Fibroblast of upper back skin (primary cell): ENCODE measurements at regions not wholly inside any gene's neighbourhood (a gene's known extent, or its start where the extent isn't known, plus 50 kb on each side); places are given as distances from the start of the nearest gene placed in this dataset.

Experiments
- DNase-seq: peaks from one replicate; pipeline ENCODE4 v3.0.0-alpha.2; 2013

GRCh38 chr6:160899671-160900430 lies 91.7 kb upstream of the MAP3K4 start:
- no peak for DNase-seq

- DNase-seq, result no peak
Measured at GRCh38 chr6:160911949-160912348, 79.6 kb upstream of the MAP3K4 start.

- DNase-seq, result no peak
Measured at GRCh38 chr6:160912411-160912810, 79.2 kb upstream of the MAP3K4 start.

- no peak for DNase-seq
Measured at GRCh38 chr6:160917572-160917971, 74.0 kb upstream of the MAP3K4 start.

DNA sequence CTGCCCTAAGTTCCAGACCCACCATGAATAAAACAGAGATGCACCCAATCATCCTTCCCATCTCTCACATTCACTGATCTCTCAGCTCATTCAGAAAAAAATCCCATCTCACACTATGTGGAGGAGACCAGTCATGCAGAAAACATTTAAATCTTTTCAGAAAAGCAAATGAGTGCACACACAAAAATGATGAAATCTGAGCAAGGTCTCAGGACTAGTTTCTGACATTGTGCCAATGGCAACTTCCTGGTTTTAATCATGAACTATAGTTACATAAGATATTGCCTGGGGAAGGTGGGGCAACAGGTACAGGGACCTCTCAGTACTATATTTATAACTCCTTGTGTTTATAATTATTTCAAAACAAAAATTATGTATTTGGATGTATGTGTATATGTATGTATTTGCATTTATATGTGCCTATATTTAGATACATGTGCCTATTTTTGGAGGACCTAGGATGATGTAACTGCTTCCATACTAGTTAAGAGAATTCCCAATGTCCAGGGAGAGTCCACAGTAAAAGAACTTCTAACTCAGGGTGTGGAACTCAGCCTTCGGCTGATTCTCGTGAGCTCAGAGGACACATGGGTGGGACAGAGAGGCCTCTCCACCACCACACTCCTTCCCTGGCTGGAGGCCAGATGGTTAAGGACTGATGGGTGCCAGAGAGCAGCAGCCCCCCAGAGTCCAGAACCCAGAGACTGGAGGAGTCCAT lies 71.7 kb upstream of the MAP3K4 start:
- DNase-seq, result peak; percentile 95

- DNase-seq, result peak; percentile 8
Measured at GRCh38 chr6:160921095-160921494, 70.5 kb upstream of the MAP3K4 start.

DNA sequence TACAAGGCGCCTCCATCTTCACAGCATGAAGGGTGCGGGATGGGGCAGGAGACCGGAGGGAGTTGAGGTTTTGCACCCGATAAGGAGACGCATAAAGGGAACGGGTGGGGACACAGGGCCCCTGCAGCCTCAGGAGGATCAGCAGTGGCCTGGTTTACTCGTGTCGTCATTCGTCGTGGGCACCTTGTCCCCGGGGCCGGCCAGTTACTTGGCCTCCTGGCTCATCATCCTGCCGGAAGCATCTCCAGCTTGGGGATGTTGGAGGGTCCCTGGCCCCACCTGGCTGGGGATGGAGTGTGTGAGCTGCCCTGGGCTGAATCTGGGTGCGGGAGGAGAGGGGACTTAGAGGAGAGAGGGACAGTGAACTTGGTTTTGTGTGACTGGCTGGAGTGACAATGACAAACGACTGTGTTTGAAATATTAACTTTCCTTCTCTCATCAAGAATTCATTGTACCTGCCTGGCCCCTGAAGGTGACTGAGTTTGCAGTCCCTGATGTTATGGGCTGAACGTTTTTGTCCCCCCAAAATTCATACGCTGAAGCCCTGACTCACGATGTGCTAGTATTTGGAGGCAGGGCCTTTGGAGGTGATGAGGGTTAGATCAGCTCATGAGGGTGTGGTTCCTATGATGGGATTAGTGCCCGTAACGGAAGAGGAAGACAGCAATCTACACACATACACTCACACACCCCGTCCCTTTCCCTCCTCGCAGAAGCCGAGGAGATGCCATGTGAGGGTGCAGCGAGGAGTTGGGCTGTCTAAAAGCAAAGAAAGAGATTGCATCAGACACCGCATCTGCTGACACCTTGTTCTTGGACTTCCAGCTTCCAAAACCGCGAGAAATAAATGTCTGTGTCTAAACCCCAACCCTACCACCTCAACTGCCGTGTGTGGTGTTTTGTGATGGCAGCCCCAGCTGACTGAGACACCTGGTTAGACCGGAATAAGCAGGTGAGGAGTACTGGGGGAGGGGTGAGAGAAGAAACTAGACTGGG lies 65.0 kb upstream of the MAP3K4 start:
- no peak for DNase-seq

DNA sequence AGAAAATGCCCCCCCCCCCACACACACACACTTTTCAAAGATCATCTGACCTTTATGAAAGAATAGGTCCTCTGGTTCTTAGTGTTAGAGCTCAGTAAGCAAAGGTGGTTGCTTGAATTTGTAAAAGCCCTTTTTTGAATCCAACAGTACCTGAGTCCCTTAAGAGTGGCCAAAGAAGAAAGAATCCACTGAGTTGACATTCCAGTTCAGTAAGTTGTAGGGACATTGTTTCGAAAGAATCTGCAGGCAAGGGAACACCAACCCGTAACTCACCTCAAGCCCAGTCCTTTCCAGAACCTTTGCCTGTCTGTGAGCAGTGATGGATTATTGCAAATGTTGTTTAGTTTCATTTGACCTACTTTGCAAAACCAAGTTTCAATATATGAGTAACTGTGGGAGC lies 64.2 kb upstream of the MAP3K4 start:
- DNase-seq, result no peak

- no peak for DNase-seq
Measured at GRCh38 chr6:160929361-160929760, 62.2 kb upstream of the MAP3K4 start.

GRCh38 chr6:160929831-160930230 lies 61.7 kb upstream of the MAP3K4 start:
- no peak for DNase-seq

DNA sequence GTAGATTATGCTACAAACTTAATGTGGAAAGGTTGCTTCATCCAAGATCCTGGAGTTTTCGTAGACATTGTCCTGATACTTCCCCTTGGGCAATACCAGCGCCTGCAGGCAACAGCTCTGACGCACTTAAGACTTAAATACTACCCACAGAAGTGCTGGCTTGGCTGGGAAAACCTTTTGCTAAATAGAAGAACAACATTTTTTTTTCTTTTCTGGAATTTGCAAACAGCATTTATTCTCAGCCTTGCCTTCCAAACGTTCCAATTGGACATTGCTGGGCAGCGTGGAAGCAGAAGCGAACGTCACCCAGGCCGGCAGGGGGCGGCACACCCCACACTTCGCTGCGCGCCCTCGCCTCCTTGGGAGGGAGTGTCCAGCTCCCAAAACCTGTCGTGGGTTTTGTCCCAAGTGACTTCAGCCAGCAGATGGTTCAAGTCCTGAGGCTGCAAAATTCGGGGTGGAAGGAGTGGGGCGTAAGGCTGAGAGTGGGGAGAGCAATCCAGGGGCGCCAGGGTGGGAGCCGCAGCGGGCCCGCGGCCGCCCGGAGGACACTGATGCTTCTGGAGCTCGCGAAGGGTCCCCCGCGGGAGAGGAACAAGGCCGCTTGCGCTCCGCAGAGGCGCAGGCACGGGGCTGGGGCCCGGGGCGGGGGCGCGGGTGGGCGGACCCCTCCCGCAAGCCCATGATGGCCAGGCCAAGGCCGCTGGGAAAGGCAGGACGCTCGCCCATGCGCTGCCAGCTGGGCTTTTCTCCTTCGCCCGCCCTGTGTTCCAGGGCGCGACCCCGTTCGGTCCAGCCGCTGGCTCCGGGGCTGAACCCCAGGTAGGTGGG lies 60.8 kb upstream of the MAP3K4 start:
- peak; percentile 64 for DNase-seq

GRCh38 chr6:160931378-160932310 lies 59.9 kb upstream of the MAP3K4 start:
- no peak for DNase-seq

DNA sequence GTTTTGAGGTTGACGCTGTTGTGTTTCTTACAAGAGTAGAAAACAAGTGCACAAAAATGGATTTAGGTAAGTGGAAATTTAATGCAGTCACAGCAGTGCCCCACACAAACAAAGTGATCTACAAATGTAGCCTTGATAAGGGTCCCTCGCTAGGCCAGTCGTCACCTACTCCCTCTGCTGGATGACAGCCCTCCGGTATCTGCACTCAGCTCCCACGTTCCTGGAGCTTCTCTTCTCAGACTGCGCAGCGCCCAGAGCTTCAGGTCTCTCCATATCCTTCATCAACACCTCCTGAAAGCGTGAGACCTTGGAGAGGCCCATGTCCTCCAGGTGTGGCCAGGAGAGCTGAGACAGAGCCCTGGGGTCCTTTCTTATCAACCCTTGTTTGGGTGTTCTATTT lies 58.3 kb upstream of the MAP3K4 start:
- DNase-seq, result no peak

GRCh38 chr6:160934157-160934556 lies 57.4 kb upstream of the MAP3K4 start:
- DNase-seq, result no peak

DNA sequence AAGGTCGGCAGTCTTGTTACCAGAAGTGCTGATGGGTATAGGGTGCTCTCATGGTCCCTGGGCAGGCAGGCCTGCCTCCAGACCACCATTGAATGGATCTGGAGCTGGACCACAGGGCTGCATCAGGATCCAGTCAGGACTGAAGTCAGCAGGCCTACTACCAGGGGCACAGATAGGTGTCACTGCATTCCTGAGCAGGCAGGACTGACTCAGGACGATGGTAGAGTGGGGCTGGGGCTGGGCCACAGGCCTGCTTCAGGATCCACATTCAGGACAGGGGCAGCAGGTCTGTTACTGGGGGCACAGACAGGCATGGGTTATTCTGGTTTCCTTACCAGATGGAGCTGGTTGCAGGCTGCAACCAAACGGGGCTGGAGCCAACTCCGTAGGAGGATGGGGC lies 51.4 kb upstream of the MAP3K4 start:
- no peak for DNase-seq
